ENCODE measurements at regions not wholly inside any gene's neighbourhood (a gene's known extent, or its start where the extent isn't known, plus 50 kb on each side); places are given as distances from the start of the nearest gene placed in this dataset.

DNA sequence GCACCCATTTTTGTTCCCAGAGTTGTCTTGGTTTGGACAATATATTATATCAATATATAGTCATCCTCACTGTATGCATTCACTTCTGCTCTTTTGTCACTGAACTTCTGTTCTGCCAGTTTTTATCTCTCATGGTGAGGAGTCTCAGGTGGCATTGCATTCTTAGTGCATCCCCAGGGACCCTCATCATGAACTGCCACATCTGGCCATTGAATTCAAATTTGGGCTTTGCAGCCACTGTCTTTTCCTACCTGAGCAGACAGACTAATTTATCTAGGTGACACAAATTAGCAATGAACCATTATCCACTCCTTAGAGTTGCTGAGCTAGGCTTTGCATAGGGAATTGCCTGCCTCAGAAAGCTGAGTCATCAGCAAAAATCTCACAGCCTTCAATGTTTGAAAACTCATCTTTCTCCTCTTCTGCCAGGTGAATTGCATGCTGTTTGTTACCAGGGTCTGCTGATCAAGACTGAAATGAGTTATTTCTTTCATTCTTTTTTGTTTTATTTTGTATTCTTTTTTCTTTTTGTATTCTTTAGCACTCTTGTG, 316.8 kb upstream of the MTPN start:
- no peaks in the 10 kb centered on the region for H3K36me3 ChIP-seq
- intact Hi-C loops (cut with DNase I; ENCODE audit: low total_unique reads), result no loop called here
- H3K4me3 ChIP-seq, result no peak overlapping the region
- TF ChIP-seq CTCF (IDR thresholded peaks at IDR 0.05 in 8 of 11, conservative IDR thresholded peaks at IDR 0.05 in 3 of 11), result no peak
- no peak for TF ChIP-seq POLR2AphosphoS5 (IDR thresholded peaks at IDR 0.05)
- TF ChIP-seq POLR2A (IDR thresholded peaks at IDR 0.05), result no peak
- H3K4me1 ChIP-seq, result no peaks in the 10 kb centered on the region
- no peak for DNase-seq
- H3K9me3 ChIP-seq, result peaks cover 0 to 12% (median 0%) of the 10 kb centered on the region in 8 donors
- H3K27ac ChIP-seq, result no peak overlapping the region
- no peaks in the 10 kb centered on the region for H3K27me3 ChIP-seq (replicated peaks in 1 of 7)

GRCh38 chr7:136293272-136293671, 316.1 kb upstream of the MTPN start:
- no peak for DNase-seq
- intact Hi-C loops (cut with DNase I; ENCODE audit: low total_unique reads), result no loop called here
- Histone ChIP-seq H3K27me3 (replicated peaks in 1 of 7) (no peaks in the 10 kb centered on the region), H3K27ac (no peak overlapping the region), H3K36me3 (no peaks in the 10 kb centered on the region), H3K9me3 (peaks cover 0 to 12% (median 0%) of the 10 kb centered on the region in 8 donors), H3K4me1 (no peaks in the 10 kb centered on the region), H3K4me3 (no peak overlapping the region)
- 54 to 73% (median 60%) methylated on average over 6 of the region's 6 CpGs for WGBS, 5 donors
- TF ChIP-seq CTCF (IDR thresholded peaks at IDR 0.05 in 8 of 11, conservative IDR thresholded peaks at IDR 0.05 in 3 of 11) (no peak), POLR2A (IDR thresholded peaks at IDR 0.05) (no peak), POLR2AphosphoS5 (IDR thresholded peaks at IDR 0.05) (no peak)

DNA sequence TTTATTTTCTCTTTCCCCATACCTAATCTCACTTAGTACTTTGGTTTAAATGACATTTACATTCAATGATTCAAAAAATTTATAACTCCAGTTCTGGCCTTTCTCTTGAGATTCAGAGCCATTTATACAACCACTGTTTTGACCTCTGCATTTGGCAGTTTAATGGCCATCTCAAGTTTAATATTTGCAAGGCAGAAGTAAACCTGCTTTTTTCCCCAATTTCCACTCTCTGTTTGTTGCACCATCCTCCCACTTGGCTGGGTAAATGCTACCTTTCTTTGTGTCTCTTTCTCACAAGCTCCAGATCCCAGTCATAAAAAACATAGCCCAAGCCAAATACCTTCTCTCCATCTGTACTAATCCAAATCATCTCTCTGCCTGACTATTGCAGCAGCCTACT, 315.2 kb upstream of the MTPN start:
- H3K4me1 ChIP-seq, result no peaks in the 10 kb centered on the region
- no peaks in the 10 kb centered on the region for H3K27me3 ChIP-seq (replicated peaks in 1 of 7)
- intact Hi-C loops (cut with DNase I; ENCODE audit: low total_unique reads), result no loop called here
- no peak for DNase-seq
- peaks cover 0 to 12% (median 0%) of the 10 kb centered on the region in 8 donors for H3K9me3 ChIP-seq
- H3K4me3 ChIP-seq, result no peak overlapping the region
- H3K36me3 ChIP-seq, result no peaks in the 10 kb centered on the region
- no peak overlapping the region for H3K27ac ChIP-seq
- no peak for TF ChIP-seq POLR2A (IDR thresholded peaks at IDR 0.05)
- TF ChIP-seq CTCF (IDR thresholded peaks at IDR 0.05 in 8 of 11, conservative IDR thresholded peaks at IDR 0.05 in 3 of 11), result no peak
- no peak for TF ChIP-seq POLR2AphosphoS5 (IDR thresholded peaks at IDR 0.05)

- no peaks in the 10 kb centered on the region for H3K36me3 ChIP-seq
- no peak overlapping the region for H3K27ac ChIP-seq
- no peaks in the 10 kb centered on the region for H3K27me3 ChIP-seq (replicated peaks in 1 of 7)
- no peaks in the 10 kb centered on the region for H3K4me1 ChIP-seq
- H3K4me3 ChIP-seq, result no peak overlapping the region
- H3K9me3 ChIP-seq, result peaks cover 0 to 6% (median 0%) of the 10 kb centered on the region in 8 donors
- intact Hi-C loops (cut with DNase I; ENCODE audit: low total_unique reads), result no loop called here
- TF ChIP-seq CTCF (IDR thresholded peaks at IDR 0.05 in 8 of 11, conservative IDR thresholded peaks at IDR 0.05 in 3 of 11) (no peak), POLR2AphosphoS5 (IDR thresholded peaks at IDR 0.05) (no peak), POLR2A (IDR thresholded peaks at IDR 0.05) (no peak)
- WGBS, 5 donors, result 68 to 92% (median 81%) methylated on average over 1 of the region's 1 CpG
- DNase-seq, result no peak
These were observed 313.2 kb upstream of the MTPN start for GRCh38 chr7:136290351-136290750.
